M059J (cell line): ENCODE measurements at regions not wholly inside any gene's neighbourhood (a gene's known extent, or its start where the extent isn't known, plus 50 kb on each side); places are given as distances from the start of the nearest gene placed in this dataset.
A peak's percentile ranks its signal among the peaks of the same experiment; 100 is the strongest.

Experiments
- DNase-seq: peaks from one replicate; pipeline ENCODE4 v3.0.0-alpha.2; 2012; ENCODE audit warnings: low read depth

DNA sequence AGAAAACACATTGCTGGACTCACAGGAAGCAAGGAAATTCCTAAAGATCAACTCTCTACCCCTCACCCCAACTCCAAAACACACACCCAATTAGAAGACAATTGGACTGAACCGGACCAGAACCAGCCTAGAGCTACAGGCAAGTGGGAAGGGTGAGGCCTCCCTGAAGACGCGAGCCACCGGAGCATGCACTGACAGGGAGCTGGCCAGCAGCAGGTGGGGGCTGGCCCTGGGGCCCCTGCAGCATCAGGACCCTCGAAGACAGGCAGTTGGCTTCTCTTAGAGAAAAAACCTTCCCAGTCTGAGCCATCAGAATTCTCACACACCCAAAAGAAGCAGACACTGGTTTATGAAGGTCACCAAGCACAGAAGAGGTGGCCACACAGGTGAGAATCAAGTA lies 209.5 kb upstream of the DIO3 start:
- DNase-seq = no peak

DNA sequence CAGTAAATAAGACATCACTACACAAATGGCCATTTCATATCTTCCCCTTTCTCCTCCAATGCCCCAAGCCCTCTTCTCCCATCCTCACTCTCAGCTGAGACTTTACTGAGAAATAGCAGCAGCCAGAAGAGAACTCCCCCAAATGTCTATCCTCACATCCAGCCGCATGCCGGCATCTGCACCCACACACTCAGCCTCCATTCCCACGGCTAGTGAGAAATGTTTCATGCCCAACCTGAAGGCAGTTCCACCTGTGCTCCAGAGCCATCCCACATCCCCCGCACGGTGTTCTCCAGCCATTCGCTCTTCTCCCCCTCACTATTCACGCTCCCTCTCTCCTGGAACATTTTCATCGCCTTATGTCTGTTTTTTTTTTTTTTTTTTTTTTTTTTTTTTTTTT lies 208.7 kb upstream of the DIO3 start:
- DNase-seq = no peak

DNA sequence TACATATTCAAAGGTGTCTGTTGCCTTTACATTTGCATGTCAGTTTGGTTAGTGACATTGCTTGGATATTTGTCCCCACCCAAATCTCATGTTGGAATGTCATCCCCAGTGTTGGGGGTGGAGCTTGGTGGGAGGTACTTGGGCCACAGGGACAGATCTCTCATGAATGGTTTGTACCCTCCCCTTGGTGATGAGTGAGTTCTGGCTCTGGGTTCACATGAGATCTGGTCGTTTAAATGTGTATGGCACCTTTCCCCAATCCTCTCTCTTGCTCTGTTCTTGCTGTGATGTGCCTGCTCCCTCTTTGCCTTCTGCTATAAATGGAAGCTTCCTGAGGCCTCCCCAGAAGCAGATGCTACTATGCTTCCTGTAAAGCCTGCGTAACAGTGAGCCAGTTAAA lies 207.9 kb upstream of the DIO3 start:
- DNase-seq = no peak

DNA sequence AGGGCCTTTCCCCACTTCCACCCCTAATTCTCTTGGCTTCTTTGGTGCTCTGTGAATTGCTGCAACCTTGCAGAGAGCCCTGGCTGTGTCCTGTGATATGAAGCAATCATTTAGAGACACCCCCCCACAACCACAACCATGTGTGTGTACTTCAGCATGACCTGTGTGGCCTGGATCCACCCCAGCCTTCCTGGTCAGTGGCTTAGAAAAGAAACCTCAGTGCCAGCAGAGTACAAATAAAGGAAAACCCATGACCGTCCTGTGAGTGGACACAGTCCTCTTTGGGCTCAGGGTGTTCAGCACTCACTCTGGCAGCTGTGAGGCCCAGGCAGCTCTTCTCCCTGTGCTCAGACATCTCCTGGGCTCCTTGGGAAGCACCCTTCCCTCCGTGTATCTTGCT lies 206.6 kb upstream of the DIO3 start:
- peak; percentile 5 for DNase-seq

DNA sequence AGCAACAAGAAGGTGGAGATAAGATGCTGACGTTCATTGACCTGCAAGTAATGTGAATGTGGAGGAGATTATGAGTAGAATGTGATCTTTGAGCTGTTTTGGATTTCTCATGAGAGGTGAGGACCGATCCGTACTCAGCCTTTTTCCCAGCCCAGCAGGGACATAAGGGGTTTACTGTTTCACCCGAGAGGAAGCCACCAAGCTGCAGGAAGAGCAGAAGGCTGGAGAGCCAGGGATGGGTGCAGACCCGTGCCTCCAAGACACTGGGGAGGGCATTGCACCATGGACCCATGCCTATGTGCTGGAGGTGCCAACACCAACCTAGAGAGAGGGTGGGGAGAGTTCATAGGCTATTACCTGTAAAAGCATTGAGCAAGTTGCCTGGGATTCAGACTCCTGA lies 206.0 kb upstream of the DIO3 start:
- DNase-seq = no peak

DNA sequence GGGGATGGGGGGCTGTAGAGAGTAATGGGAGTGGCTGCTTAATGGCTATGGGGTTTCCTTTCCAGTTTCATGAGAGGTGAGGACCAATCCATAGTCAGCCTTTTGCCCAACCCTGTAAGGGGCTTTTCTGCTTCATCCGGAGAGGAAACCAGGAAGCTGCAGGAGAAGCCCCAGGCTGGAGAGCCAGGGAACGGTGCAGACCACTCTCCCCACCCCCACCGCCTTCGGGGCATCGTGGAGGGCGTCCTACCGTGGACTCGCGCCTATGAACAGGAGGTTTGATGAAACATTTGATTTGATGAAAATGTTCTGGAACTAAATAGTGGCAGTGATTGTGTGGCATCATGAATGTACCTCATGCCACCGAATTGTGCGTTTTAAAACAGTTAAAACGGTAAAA lies 204.3 kb upstream of the DIO3 start:
- DNase-seq = no peak

DNA sequence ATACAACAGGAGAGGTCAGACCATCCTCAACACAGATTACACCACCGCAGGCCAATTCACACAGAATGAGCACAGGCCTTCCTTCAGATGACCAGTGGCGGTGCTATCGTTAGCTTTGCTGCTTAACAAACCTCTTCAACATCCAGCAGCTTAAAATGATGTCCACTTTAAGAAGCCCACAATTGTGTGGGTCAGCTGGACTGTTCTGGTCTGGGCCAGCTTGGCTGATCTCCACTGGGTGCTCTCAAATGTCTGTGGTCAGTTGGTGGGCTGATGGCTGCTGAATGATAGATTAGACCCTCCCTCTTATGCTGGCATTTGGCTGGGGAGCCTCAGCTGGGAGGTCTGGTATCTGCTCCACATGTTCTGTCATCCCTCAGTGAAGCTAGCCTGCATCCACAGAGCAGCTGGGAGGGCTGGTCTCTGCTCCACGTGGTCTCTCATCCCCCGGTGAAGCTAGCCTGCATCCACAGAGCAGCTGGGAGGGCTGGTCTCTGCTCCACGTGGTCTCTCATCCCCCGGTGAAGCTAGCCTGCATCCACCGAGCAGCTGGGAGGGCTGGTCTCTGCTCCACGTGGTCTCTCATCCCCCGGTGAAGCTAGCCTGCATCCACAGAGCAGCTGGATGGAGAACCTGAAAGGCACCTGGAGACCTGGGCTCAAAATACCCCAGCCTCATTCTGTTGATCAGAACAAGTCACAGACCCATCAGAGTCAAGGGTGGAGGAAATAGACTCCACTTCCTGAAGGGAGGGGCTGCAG lies 203.6 kb upstream of the DIO3 start:
- DNase-seq = no peak

DNA sequence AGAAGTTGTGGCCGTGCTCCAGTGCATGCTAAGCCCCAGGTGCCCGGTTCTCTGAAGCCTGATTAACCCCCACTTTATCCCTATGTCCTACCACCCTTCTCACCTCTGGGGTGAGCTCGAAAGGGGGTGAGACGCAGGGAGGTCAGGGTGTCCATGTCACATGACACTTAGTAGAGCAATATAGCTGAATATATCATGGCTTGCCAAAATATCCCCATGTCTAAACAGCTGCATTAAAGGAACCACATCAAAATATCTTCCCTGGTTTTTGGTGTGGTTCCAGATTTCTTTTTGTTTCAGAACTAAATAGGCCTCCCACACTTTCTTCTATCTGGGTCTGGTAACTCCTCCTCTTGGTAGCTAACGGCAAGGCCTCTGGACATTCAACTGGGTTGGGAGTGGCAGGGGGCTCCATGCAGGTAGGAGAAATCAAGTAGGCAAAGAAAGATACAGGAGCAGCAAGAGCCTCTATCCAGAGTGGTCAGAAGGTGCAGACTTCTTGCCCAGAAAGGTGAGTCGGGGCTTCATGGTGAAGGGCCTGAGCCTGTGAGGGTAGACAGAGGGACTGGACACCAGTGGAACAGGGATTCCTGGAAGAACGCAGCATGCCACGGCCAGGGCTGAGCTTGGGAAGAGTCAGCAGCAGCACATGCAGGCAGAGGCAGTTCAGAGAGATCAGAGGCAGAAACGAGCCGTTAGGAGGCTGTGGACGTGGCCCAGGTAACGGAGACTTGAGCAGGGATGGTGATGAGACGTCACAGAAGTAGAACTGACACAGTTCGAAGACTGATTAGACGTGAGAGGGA lies 202.8 kb upstream of the DIO3 start:
- no peak for DNase-seq

DNA sequence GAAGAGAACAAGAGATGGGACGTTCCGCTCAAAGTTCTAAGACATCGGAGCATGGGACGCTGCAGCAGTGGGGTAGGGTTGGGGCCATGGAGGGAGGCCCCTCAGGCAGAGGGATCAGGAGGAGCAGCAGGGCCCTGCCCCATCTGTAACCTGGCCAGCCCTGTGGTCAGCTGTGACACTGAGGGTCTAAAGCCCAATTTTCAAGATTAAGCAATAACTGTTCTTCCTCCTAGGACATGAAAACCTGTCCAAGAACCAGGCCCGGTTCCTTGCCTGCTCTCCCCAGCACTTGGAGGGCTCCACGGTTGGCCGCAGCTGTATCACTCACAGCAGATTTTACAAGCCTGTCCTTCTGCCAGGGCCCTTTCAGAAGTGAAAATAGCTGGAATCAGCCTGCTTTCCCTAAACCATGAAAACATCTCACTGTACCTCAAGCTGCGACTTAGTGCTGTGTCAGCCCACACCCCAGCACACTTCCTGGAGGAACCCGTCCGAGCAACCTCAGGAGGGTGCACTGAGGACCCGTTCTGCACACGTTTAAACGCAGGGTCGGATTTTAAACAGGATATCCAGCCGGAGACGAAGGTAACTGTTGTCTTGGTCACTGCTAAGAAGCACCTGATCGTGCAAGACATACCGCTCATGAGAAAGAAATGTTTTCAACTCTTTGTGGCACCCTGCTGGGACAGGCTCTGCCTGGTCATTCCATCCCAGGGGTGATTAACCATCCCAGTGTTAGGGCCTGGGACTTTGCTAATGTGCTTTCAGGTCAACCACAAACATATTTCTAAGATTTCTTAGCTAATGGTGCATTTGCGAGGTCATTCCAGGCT lies 201.9 kb upstream of the DIO3 start:
- peak; percentile 77 for DNase-seq

DNA sequence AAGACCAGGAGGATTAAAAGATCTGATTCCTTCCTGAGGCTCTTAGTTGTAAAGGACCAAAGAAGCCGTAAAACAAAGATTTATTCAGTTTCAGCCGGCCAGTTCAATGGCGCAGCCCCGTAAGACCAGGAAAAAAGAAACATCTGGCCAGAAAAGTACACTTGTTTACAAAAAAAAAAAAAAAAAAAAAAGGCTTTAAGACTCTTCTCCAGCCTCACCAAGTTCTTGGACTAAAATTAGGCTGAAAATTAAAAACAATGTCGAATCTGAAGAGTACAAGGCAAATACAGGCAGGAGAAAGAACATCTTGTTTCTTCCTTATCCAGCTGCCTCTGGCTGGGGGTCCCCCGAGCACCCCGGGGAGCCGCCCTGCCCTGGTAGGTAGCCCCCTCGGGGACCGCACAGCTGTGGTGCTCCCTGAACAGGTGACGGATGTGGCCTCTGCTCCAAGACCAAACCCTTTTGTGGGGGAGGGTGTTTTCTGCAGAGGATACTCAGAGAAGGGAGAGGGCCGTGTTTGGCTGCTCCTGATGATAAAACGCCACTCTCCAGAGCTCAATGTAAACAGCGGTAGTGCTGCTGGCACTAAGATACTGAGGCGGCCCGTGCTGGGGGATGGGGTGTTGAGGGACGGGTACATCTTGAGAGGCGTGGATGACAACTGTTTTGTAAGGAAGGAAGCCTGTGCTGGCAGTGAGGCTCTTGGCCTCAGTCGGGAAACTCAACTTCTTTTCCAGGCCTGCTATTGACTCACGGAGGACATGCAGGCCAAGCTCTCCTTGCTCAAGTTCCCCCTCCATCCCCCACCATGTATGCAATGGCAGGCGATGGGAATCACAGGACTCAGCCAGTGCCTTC lies 201.0 kb upstream of the DIO3 start:
- peak; percentile 30 for DNase-seq

DNA sequence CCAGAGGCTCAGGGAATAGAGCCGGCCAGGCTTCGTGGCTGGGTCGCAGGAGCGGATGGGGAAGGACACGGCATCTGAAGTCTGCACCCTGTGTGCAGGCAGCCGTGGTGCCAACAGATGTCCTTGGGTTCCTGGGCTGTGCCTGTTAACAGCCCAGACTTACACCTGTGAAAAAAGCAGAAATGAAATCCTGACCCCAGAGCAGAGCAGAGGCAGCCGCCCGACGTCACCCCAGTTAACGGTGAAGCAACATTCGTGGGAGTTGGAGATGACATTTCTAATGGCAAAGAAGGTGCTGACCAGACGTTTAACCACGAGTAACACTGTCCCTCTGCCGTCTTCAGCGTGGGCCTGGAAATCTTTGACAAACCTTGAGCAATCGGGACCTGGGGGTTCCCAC lies 200.3 kb upstream of the DIO3 start:
- DNase-seq = no peak

DNA sequence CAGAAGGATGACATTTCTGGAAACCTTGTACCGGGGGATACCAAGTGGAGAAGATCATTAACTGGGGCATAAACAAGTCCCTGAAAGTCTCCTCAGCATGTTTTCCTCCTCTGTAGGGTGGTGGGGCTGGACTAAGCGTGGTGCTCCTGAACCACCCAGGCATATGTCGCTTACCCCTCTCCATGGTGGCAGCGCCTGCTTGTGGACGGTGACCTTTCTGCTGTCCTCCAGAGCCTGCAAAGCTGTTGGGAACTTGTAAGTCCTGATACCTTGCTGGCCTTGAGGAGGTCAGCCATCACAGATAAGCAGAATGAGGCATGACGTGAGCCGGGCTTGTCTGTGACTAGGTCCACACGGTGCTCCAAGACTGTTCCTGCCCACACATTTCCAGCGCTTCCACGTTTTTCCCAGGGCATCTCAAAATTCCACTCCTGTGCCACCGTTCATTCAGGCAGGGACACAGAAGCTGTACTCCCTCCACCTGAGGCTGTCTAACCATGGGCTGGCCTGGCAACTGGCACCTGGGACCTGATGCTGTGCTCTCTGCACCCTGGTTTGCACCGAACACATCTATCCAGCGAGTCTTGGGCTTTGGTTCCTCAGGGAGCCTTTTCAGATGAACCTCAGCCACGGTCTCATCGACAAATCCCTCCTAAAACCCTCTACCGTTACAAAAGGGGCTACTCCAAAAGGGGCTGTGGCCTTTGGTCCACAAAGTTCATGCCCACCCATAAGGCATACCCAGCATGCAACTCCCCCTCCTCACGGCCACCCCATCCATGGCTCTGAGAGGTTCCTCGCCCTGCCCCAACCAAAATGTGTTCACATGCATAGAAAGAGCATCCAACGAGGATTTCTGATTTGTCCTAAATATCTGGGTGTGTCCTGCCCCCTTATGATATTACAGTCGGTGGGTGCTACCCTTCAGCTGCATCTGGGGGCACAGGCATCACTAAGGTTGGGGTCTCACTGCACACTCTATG lies 199.6 kb upstream of the DIO3 start:
- no peak for DNase-seq

DNA sequence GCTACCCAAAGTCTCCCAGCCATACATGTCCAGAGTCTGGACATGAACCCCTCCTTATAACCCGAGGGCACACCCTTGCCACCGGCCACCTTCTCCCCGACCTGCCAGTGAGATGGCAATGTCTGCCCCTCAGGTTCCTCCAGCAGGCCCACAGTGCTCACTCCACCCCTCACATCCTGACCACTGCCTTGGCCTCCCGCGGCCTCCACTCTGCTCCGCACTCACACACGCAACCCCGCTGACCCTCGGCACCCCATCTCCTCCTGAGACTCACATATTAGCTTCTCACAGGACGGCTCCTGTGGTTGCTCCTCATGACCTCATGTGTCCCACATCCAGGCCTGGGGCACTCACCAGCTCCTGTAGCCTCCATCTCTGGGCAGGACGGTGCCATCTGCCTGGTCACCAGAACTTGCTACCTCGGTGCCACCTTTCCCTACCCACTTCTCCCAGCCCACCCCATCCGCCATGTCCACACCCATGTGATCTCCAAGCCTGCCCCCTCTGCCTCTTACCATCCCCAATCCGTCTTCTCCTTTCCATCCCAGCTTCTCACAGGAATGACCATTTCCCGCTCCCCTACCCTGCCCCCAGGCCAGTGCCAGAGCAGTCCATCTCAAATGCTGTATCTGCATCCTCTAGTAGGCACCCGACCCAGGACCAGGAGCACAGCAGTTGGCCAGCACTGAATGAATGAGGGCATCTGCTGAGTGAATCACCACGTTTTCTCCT lies 198.6 kb upstream of the DIO3 start:
- DNase-seq = no peak

DNA sequence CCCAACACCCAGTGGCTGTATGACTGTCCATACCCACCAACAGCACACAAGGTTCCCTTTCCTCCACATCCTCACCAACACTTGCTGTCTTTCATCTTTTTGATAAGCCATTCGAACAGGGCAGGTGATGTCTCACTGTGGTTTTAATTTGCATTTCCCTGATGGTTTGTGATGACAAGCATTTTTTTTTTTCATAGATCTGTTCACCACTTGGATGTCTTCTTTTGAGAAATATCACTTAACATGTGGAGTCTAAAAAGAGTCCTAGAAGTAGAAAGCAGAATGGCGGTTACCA lies 198.1 kb upstream of the DIO3 start:
- no peak for DNase-seq

DNA sequence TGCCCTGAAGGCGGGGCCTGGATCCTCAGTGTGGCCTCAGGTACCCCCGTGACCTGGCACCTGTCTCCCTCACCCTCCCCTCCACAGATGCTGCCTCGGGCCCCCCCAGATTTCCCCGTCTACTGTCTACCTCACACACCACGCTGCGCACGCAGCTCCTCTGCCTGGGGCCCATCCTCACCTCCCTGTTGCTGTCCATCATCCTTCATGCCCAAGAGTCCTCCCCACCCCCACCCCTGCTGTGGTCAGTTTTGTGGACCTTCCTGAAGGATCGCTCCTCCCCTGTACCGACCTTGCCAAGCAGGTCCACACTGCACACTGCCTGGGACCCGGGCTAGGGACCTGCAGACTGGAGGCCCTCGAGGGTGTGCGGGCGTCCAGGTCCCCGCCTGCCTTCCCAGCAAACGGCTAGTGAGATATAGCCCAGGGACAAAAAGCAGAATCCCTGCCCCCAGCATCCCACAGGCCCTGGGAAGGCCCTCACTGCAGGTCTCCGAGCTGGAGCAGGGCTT lies 197.4 kb upstream of the DIO3 start:
- DNase-seq = no peak

DNA sequence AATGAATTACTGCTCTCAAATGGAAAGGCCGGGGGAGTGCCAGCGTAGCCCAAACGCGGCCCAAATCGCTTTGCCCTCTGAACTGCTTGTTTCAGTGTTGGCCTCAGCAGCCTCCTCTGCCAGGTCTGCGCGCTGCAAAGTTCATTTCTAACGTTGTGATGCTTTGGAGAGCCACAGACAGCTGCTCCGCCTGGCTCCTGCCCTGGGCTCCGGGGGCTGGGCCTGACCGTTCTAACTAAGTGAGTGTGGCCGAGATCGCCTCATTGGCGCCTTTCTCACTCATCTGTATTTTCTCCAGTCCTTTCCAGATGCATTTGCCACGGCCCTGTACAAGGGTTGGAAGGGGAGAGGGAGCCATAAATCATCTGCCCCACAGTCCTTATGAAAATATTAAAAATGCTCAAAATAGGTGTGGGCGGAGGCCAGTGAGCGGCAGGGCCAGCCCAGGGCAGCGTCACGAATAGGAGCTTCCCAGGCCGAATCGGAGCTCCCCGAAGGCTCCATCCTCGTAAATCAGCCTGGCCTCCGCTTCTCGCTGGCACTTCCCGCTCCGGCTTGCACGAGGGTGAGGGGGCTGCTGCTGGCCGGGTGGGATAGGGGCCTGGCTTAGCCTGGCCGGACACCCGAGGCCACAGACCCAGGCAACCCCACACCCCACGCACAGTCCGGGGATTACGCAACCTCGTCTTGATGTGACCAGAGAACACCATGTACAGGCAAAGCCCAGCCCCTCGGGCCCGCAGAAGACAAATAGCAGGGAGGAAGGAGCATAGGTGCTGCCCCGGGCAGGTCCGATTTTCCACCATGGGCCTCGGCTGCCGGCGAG lies 196.6 kb upstream of the DIO3 start:
- DNase-seq = no peak

DNA sequence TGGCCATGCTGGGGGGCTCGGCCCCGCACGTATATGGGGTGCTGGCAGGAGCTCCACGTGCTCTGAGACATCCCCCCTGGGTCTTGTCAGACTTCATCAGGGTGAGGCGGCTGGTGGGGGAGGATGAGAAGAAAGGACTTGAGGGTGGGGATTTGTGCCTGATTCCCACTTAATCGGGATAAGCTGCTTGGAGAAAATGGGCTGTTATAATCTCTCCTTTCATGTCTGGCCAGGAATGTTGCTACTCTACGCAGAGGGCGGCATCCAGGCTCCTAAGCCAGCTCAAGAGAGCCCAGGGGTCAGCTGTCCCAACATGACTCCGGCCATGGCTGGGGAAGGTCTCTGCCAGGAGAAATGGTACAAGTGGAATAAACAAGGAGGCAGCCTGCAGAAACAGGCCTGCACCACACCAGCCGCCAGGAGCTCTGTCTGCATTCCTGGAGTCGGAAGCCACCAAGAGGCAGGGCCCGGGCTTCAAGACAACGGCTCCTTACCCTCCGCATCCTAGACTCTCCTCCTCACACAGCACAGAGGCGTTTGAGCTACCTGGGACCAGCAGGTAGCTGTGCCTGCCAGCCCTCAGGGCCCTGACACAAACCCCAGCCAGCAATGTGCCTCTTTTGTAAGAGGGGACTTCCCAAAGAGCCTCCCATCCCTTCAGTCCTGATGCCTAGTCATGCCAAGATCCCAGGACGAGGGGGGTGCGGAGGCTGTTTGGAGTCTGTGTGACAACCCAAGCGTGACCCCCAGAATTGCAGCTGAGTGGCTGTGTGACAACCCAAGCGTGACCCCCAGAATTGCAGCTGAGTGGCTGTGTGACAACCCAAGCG lies 195.8 kb upstream of the DIO3 start:
- no peak for DNase-seq
